ENCODE measurements at regions not wholly inside any gene's neighbourhood (a gene's known extent, or its start where the extent isn't known, plus 50 kb on each side); places are given as distances from the start of the nearest gene placed in this dataset.

GRCh38 chr5:17147170-17147569 lies 70.3 kb upstream of the BASP1 start:
- H3K4me3 ChIP-seq (ENCODE audit: low read depth, low read length): no peak overlapping the region
- TF ChIP-seq, protein P1, sequence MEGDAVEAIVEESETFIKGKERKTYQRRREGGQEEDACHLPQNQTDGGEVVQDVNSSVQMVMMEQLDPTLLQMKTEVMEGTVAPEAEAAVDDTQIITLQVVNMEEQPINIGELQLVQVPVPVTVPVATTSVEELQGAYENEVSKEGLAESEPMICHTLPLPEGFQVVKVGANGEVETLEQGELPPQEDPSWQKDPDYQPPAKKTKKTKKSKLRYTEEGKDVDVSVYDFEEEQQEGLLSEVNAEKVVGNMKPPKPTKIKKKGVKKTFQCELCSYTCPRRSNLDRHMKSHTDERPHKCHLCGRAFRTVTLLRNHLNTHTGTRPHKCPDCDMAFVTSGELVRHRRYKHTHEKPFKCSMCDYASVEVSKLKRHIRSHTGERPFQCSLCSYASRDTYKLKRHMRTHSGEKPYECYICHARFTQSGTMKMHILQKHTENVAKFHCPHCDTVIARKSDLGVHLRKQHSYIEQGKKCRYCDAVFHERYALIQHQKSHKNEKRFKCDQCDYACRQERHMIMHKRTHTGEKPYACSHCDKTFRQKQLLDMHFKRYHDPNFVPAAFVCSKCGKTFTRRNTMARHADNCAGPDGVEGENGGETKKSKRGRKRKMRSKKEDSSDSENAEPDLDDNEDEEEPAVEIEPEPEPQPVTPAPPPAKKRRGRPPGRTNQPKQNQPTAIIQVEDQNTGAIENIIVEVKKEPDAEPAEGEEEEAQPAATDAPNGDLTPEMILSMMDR (IDR thresholded peaks at IDR 0.05; ENCODE audit: insufficient read depth, low read depth, low read length): no peak
- DNase-seq (ENCODE audit: low read depth): no peak

- TF ChIP-seq, protein P1 (IDR thresholded peaks at IDR 0.05; ENCODE audit: insufficient read depth, low read depth, low read length): no peak
- H3K4me3 ChIP-seq (ENCODE audit: low read depth, low read length): no peak overlapping the region
- peak; percentile 70 for DNase-seq (ENCODE audit: low read depth)
Observed at GRCh38 chr5:17147617-17148016, 69.8 kb upstream of the BASP1 start.

GRCh38 chr5:17148481-17148880 lies 69.0 kb upstream of the BASP1 start:
- no peak for DNase-seq (ENCODE audit: low read depth)
- H3K4me3 ChIP-seq (ENCODE audit: low read depth, low read length): no peak overlapping the region
- TF ChIP-seq, protein P1 (IDR thresholded peaks at IDR 0.05; ENCODE audit: insufficient read depth, low read depth, low read length): no peak

- TF ChIP-seq, protein P1 (IDR thresholded peaks at IDR 0.05; ENCODE audit: insufficient read depth, low read depth, low read length): no peak
- no peak for DNase-seq (ENCODE audit: low read depth)
- no peak overlapping the region for H3K4me3 ChIP-seq (ENCODE audit: low read depth, low read length)
Observed at GRCh38 chr5:17149786-17150185, 67.6 kb upstream of the BASP1 start.

GRCh38 chr5:17150531-17150930 lies 66.9 kb upstream of the BASP1 start:
- TF ChIP-seq, protein P1 (IDR thresholded peaks at IDR 0.05; ENCODE audit: insufficient read depth, low read depth, low read length): no peak
- no peak overlapping the region for H3K4me3 ChIP-seq (ENCODE audit: low read depth, low read length)
- DNase-seq (ENCODE audit: low read depth): no peak

DNA sequence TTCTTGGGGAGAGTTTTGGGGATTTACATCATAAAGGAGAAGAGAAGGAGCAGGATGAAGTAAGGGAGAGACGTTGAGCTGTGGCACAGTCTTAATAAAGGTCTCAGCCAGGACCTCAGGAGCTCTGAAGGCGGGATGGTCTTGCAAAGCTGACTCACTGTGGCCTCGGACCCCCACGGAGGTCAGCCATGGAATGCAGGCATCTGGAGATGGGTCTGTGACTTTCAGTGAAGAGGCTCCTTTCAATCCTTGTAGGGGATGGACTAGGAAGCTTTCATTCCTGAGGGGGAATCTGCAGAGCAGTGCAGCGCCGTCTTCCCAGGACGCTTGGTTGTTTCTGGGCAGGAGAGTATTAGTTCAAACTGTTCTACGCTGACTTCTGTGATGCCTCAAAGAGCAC lies 65.7 kb upstream of the BASP1 start:
- no peak overlapping the region for H3K4me3 ChIP-seq (ENCODE audit: low read depth, low read length)
- TF ChIP-seq, protein P1 (IDR thresholded peaks at IDR 0.05; ENCODE audit: insufficient read depth, low read depth, low read length): no peak
- no peak for DNase-seq (ENCODE audit: low read depth)

GRCh38 chr5:17154211-17154996 lies 63.0 kb upstream of the BASP1 start:
- no peak overlapping the region for H3K4me3 ChIP-seq (ENCODE audit: low read depth, low read length)
- TF ChIP-seq, protein P1 (IDR thresholded peaks at IDR 0.05; ENCODE audit: insufficient read depth, low read depth, low read length): no peak
- no peak for DNase-seq (ENCODE audit: low read depth)

Measured in fibroblast of villous mesenchyme (primary cell).